NT2/D1 (cell line): ENCODE measurements at regions not wholly inside any gene's neighbourhood (a gene's known extent, or its start where the extent isn't known, plus 50 kb on each side); places are given as distances from the start of the nearest gene placed in this dataset.
A peak's percentile ranks its signal among the peaks of the same experiment; 100 is the strongest.

Experiments
- DNase-seq: peaks from one replicate; pipeline ENCODE4 v3.0.0-alpha.2; 2011; ENCODE audit warnings: low read depth, low spot score
- H3K27me3 ChIP-seq: 2 replicates; pipeline ENCODE4 v1.6.0; 2011; ENCODE audit warnings: mild to moderate bottlenecking; ENCODE audit not compliant: insufficient read length, insufficient read depth
- H3K36me3 ChIP-seq: 2 replicates; pipeline ENCODE4 v1.6.1; 2011; ENCODE audit warnings: mild to moderate bottlenecking, low read length, mixed read lengths; ENCODE audit not compliant: insufficient read depth, insufficient read length
- H3K4me1 ChIP-seq: 2 replicates; pipeline ENCODE4 v1.5.1; 2011; ENCODE audit not compliant: insufficient read depth, insufficient read length
- H3K4me3 ChIP-seq: 2 replicates; pipeline ENCODE4 v1.5.1; 2011; ENCODE audit warnings: low read depth; ENCODE audit not compliant: insufficient read length
- H3K9ac ChIP-seq: 2 replicates; pipeline ENCODE4 v1.6.0; 2011; ENCODE audit warnings: low read depth; ENCODE audit not compliant: insufficient read length
- H3K9me3 ChIP-seq: 2 replicates; pipeline ENCODE4 v1.5.1; 2011; ENCODE audit warnings: mild to moderate bottlenecking, low read length; ENCODE audit not compliant: insufficient read depth
- SUZ12 ChIP-seq: IDR thresholded peaks from 2 replicates; pipeline ENCODE4 v1.6.1; 2011; ENCODE audit not compliant: insufficient read length, insufficient read depth; ENCODE audit errors: extremely low read depth
- YY1 ChIP-seq: IDR thresholded peaks from 2 replicates; pipeline ENCODE4 v1.6.1; 2011; ENCODE audit not compliant: insufficient read length, insufficient read depth
- ZNF274 ChIP-seq: IDR thresholded peaks from 2 replicates; pipeline ENCODE4 v1.6.1; 2011; ENCODE audit warnings: mild to moderate bottlenecking, low read depth, low read length

GRCh38 chr6:134835993-134836392, 113.9 kb downstream of the ALDH8A1 start:
- H3K4me1 ChIP-seq: no peaks in the 10 kb centered on the region
- TF ChIP-seq YY1 (no peak), ZNF274 (no peak), SUZ12 (no peak)
- H3K9me3 ChIP-seq: no peaks in the 10 kb centered on the region
- H3K4me3 ChIP-seq: no peak overlapping the region
- H3K27me3 ChIP-seq: no peaks in the 10 kb centered on the region
- no peak for DNase-seq
- H3K36me3 ChIP-seq: no peaks in the 10 kb centered on the region
- no peak overlapping the region for H3K9ac ChIP-seq

GRCh38 chr6:134830940-134831339, 119.0 kb downstream of the ALDH8A1 start:
- TF ChIP-seq ZNF274: no peak
- no peak for TF ChIP-seq SUZ12
- TF ChIP-seq YY1: no peak
- Histone ChIP-seq H3K4me3 (no peak overlapping the region), H3K27me3 (no peaks in the 10 kb centered on the region), H3K9me3 (no peaks in the 10 kb centered on the region), H3K4me1 (no peaks in the 10 kb centered on the region), H3K36me3 (no peaks in the 10 kb centered on the region), H3K9ac (no peak overlapping the region)
- no peak for DNase-seq

GRCh38 chr6:134830194-134830593, 119.7 kb downstream of the ALDH8A1 start:
- H3K4me1 ChIP-seq: no peaks in the 10 kb centered on the region
- TF ChIP-seq SUZ12 (no peak), YY1 (no peak), ZNF274 (no peak)

GRCh38 chr6:134828641-134829040, 121.3 kb downstream of the ALDH8A1 start:
- TF ChIP-seq YY1 (no peak), SUZ12 (no peak), ZNF274 (no peak)
- H3K4me3 ChIP-seq: no peak overlapping the region
- H3K9ac ChIP-seq: no peak overlapping the region
- no peaks in the 10 kb centered on the region for H3K4me1 ChIP-seq
- no peaks in the 10 kb centered on the region for H3K36me3 ChIP-seq
- no peaks in the 10 kb centered on the region for H3K27me3 ChIP-seq
- H3K9me3 ChIP-seq: no peaks in the 10 kb centered on the region
- DNase-seq: no peak

More at GRCh38 chr6:134830194-134830593, 119.7 kb downstream of the ALDH8A1 start:
- H3K4me3 ChIP-seq: no peak overlapping the region
- H3K36me3 ChIP-seq: no peaks in the 10 kb centered on the region
- no peaks in the 10 kb centered on the region for H3K9me3 ChIP-seq
- H3K27me3 ChIP-seq: no peaks in the 10 kb centered on the region
- H3K9ac ChIP-seq: no peak overlapping the region
- DNase-seq: no peak

GRCh38 chr6:134826889-134827737, 122.8 kb downstream of the ALDH8A1 start:
- TF ChIP-seq YY1: no peak
- TF ChIP-seq ZNF274: no peak
- no peak for TF ChIP-seq SUZ12
- DNase-seq: no peak

GRCh38 chr6:134823710-134824034, 126.2 kb downstream of the ALDH8A1 start:
- DNase-seq: no peak
- no peak overlapping the region for H3K9ac ChIP-seq
- H3K9me3 ChIP-seq: no peaks in the 10 kb centered on the region
- no peaks in the 10 kb centered on the region for H3K36me3 ChIP-seq
- no peaks in the 10 kb centered on the region for H3K4me1 ChIP-seq
- TF ChIP-seq YY1 (no peak), SUZ12 (no peak), ZNF274 (no peak)
- no peaks in the 10 kb centered on the region for H3K27me3 ChIP-seq
- H3K4me3 ChIP-seq: no peak overlapping the region

More at GRCh38 chr6:134826889-134827737, 122.8 kb downstream of the ALDH8A1 start:
- Histone ChIP-seq H3K36me3 (no peaks in the 10 kb centered on the region), H3K9me3 (no peaks in the 10 kb centered on the region), H3K4me1 (no peaks in the 10 kb centered on the region), H3K9ac (no peak overlapping the region), H3K4me3 (no peak overlapping the region), H3K27me3 (no peaks in the 10 kb centered on the region)

GRCh38 chr6:134822920-134823709, 126.8 kb downstream of the ALDH8A1 start:
- DNase-seq: peak; percentile 71
- no peaks in the 10 kb centered on the region for H3K9me3 ChIP-seq
- no peaks in the 10 kb centered on the region for H3K27me3 ChIP-seq
- no peak for TF ChIP-seq SUZ12
- TF ChIP-seq ZNF274: no peak
- TF ChIP-seq YY1: no peak
- no peak overlapping the region for H3K9ac ChIP-seq
- no peaks in the 10 kb centered on the region for H3K4me1 ChIP-seq
- H3K36me3 ChIP-seq: no peaks in the 10 kb centered on the region
- no peak overlapping the region for H3K4me3 ChIP-seq
